ENCODE measurements at regions not wholly inside any gene's neighbourhood (a gene's known extent, or its start where the extent isn't known, plus 50 kb on each side); places are given as distances from the start of the nearest gene placed in this dataset.
"Not testable (repeated sequence)": the region's sequence is repeated elsewhere in the genome, so short reads cannot be mapped to it uniquely, and the experiment has no call there.

- TF ChIP-seq POLR2AphosphoS5 (IDR thresholded peaks at IDR 0.05; ENCODE audit: insufficient read depth in 1 of 2, low read depth in 1 of 2) = not testable (repeated sequence)
- TF ChIP-seq, protein P1, sequence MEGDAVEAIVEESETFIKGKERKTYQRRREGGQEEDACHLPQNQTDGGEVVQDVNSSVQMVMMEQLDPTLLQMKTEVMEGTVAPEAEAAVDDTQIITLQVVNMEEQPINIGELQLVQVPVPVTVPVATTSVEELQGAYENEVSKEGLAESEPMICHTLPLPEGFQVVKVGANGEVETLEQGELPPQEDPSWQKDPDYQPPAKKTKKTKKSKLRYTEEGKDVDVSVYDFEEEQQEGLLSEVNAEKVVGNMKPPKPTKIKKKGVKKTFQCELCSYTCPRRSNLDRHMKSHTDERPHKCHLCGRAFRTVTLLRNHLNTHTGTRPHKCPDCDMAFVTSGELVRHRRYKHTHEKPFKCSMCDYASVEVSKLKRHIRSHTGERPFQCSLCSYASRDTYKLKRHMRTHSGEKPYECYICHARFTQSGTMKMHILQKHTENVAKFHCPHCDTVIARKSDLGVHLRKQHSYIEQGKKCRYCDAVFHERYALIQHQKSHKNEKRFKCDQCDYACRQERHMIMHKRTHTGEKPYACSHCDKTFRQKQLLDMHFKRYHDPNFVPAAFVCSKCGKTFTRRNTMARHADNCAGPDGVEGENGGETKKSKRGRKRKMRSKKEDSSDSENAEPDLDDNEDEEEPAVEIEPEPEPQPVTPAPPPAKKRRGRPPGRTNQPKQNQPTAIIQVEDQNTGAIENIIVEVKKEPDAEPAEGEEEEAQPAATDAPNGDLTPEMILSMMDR (IDR thresholded peaks at IDR 0.05) = not testable (repeated sequence)
These were observed 358.3 kb upstream of the KIF2B start for GRCh38 chr17:53464396-53464795.

All from vagina (tissue), 2 donors.